ENCODE measurements at regions not wholly inside any gene's neighbourhood (a gene's known extent, or its start where the extent isn't known, plus 50 kb on each side); places are given as distances from the start of the nearest gene placed in this dataset.

DNA sequence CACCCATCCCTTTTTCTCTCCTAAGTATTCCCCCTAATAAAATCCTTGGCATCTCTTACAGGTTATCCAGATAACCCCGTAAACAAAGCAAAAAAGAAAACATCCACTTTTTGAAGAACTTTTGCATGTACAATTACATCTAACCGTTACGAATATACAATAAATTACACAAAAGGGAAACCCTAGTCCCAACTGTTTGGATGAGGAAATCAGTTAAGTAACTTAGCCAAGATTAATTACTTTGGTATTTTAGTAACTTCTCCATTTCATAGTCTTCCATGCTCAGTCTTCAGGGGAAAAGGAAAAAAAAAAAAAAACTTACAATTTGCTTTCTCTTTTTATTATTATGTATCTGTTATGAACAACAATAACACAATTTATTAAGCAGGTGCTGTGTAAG, 212.9 kb downstream of the ACTL7B start:
- no peak for DNase-seq

DNA sequence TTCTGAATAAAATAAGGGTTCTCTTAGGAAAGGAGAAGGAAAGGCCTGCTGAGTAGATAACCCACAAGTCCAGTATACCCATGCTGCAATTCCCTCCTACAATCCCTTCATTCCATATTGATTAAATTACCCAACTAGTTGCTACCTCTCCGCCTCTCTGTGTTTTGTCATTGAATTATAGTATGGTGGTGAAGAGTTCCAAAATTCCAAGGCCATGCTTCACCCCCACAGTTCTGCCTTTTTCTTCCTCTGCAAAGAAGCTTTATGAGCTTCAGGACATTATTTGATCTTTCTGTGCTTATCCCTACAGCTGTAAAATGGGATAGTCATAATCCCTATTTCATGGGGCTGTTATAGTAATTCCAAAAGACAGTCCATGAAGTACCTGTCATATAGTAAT, 215.6 kb downstream of the ACTL7B start:
- no peak for DNase-seq

DNA sequence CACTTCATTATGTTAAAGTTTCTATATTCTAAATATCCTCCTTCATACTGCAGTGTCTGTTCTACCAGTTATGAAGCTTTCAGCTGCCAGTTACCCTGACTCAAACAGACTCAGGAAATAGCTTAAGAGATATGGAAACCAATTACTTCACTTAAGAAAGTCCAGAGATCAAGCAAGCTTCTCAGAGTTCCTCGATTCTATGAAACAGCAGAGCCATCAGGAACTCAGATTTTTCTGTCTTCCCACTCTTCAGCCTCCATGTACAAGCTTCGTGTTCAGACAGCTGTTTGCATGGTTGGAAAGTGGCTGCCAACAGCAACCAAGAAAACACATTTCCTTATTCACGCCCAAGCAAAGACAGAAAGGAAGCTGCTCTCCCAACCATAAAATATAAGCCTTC, 216.1 kb downstream of the ACTL7B start:
- DNase-seq, result no peak

DNA sequence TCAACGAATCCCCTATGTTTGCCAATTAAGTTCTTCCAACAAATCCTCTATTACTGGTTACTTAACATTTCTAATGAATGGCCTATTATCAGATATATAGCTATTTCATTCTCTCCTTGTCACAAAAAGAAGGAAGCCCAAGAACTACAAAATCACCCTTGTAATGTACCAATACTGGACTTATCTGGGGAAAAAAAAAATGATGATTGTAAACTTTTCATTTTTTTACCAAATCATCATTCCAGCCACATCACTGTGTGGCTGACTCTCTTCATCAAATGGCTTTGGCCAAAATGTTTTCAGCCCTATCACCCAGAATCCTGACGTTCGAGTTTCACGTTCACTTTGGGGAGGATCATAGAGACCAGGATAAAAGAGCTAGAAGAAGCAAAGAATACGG, 216.7 kb downstream of the ACTL7B start:
- DNase-seq, result no peak

DNA sequence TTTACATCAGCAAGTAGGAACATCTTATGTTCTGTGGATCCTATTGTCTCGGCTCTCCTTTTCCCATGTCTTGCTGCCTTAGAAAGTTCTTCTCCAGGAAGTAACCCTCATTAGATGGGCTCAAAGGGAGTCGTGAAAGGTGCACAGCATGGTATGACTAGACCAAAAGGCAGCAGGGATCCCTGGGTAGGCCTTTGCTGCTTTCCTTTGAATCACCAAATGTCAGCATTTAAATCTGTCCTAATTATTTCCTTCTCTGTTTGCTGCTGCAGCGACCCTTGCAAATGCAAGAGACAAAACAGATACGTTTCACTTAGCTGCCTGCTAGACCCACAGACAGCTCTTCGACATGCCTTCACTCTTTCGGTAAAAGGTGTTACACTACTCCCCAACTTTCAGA, 218.4 kb downstream of the ACTL7B start:
- DNase-seq, result no peak

DNA sequence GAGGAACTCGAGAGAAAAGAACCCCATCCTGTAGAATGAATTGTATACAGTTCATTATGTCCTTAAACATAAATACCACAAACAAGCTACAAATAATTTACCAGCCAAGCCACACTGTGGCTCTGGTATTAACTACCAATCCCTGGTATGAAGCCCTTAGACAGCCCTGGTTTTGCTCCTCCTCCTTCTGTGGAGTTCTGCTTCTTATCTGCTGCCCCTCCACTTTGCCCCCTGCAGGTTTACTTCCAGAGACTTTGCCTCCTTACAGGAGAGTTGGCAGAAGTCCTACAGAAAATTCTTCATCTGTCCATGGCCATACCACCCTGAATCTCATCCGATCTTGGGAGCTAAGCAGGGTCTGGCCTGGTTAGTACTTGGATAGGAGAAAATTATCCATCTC, 219.8 kb downstream of the ACTL7B start:
- DNase-seq, result no peak

DNA sequence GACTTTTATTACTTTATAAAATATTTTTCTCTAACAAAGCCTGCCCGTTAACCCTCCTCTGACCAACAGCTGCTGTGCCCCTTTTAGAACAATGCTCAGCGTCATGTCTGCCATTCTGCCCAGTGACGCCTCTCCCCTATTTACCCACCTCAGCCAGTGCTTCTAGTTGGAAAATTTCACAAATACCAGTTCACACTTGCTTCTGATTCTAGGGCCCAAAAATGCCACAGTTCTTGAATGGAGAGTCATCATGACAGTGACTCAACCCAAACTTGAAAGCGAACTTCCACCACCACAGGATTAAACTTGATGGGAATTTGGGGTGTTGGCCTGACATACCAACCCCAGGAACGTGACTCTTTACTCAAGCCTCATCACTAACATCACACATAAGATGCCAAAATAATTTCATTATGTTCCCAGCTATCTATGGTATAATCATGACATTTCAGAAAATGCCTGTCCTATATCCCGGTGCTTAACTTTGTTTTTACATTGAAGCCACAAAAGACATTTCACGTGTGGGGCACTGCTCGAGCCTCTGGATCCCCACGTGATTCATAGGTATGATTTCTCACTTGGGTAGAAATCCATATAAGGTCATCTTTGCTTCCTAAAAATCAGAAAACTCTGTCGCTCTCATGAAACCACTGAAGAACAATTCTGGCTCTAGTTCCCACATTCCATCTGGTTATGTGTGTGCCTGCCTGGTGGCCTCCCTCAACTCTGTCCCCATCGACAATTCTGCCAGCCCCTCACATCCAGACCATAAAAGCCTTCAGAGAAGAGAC, 220.9 kb downstream of the ACTL7B start:
- DNase-seq, result no peak

DNA sequence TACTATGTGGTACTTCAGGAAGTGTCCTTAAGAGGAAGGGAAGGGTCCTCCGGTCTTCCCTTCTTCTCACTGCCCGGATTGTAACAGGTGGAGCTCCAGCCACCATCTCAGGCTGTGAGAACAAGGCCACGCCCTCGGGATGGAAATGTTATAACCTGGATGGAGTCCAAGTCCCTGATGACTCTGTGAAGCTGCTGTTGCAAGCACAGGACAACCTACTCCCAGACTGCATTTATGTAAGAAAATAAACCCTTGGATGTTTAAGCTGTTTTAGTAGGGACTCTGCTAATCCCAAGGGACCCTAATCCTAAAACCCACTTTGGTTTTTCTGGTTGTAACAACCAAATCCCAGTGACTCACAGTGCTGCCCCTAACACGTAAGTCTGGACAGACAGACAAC, 221.6 kb downstream of the ACTL7B start:
- no peak for DNase-seq

DNA sequence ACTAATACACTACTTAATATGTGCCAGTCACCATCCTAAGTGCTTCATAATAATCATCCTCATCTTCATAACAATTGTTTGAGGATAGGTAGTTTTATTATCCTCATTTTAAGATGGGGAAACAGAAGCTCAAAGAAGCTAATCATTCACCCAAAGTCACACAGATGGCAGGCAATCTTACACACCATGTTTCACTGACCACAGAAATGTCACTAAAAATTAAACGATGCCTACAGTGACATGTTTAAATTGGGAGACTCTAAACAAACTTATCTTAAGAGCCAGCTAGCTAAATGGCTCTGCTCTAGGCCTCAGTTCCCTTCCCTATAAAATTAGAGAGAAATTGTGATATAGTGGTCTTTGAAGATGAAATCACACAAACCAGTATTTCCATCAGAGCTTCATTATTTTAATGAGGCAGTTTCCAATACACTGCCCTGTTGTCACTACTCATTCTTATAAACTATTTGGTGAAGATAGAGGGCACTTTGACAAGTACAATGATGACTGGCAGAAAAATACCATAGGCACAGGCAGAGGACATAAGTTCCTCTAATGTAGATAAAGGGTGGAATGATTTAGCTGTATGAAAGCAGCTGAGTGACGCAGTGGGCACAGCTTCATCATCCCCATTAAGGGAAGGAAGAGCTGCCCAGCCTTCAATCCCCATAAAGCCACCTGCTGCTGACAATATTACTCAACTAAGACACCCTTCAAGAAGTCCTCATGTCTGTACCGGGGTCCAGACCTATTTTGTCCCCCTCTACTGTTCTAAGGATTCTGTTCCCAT, 224.1 kb downstream of the ACTL7B start:
- no peak for DNase-seq

DNA sequence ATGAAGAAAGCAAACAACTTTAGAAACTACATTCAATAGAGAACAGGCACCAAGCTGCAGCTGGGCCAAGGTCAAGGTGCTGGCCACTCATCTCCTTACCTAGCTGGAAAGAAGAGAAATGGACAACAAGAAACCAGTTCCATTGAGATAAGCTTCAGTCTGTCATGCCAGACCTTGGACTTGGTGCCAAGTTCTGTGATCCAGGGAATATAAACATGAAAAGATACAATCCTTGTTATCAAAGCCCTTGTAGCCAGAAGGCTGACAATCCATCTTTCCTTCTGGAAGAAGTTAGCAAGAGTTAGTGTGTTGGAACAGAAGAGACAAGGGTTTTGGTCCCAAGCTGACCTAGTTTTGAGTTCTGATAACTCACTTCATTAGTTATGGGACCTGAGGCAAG, 227.5 kb downstream of the ACTL7B start:
- DNase-seq, result no peak

DNA sequence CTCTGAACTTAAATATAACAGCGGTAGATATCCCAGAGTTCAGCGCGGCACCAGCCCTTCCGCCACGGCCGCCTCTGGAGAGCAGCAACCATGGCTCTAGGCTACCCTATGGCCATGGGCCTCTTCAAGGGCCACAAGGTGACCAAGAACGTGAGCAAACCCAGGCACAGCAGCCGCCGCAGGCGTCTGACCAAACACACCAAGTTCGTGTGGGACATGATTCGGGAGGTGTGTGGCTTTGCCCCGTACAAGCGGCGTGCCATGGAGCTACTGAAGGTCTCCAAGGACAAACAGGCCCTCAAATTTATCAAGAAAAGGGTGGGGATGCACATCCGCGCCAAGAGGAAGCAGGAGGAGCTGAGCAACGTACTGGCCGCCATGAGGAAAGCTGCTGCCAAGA, 229.0 kb downstream of the ACTL7B start:
- no peak for DNase-seq

DNA sequence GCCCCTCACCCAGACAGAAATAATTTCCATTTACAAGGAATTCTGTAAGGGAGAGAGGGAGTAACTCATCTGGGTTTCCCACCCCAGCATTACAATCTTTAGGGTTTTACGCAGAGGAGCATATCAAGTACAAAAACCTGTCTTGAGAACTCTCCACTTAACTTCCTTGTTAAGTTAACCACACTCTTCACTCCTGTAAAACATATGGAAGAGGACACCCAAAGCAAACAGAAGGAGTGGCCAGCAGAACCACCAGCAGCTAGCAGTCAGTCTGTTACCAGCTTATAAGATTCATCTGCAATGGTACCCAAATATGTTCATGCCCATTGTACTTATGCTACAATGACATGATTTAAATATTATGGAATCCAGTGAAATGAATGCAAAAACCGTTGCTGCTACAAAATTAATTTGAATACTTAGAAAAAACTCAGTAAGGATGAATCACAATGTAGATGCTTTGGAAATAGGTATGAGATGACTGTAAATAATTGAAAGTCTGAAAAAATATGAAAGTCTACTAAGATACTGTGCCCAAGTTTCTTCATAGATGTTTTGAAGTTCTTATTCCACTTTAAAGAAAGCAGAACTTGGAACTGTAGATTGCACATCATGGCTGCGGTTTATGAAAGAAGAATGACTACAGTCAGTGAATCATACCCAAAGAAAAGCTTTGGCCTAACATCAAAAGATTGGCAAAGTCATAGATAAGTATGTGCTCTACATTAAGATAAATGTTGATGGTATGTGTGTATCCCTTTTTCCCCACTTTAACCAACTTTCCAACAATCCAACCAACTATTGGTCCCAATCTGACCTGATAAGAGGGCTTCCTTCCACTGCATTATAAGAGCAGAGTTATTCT, 233.6 kb downstream of the ACTL7B start:
- no peak for DNase-seq

DNA sequence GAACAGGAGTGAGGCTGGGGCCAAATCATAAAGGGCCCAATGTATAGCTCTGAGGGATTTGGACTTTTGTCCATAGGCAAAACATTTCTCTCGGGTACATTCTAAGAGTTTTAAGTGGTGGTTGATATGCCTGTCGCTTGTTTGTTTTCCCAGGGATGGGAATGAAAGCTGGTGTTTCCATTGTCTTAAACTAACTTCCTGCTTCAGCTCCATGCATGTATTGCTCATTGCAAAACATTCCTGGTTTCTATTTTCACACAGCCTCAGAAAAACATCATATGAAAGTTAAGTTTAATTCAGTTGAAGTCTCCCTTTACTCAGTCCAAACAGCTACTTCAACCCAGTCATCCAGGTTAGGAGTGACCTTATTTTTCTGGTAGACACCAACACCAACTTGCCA, 235.0 kb downstream of the ACTL7B start:
- DNase-seq, result no peak

DNA sequence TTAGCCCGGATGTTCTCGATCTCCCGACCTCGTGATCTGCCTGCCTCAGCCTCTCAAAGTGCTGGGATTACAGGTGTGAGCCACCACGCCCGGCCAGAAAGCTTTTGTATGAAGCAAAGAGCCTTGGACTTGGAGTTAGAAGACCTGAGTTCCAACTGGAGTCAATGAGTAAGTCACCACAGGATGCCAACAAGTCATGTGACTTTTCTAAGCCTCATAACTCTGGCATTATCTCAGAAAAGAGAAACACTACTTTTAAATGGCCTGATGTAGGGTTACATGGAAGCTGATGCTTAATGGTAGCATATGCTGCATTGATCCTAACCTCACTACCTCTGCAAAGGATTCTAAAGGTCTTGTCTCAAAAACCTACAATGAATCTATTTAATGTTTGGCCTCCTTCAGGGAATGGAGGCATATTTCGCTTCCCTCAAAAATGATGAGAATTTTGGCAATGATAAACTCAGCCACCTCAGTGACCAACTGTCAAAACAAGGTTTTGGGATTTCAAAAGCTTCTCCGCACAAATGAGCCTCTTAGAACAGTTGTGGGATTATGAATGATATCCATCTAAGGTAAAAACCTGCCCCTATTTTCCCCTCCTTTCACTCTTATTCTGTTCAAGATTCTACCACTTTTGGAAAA, 236.8 kb downstream of the ACTL7B start:
- DNase-seq, result no peak

DNA sequence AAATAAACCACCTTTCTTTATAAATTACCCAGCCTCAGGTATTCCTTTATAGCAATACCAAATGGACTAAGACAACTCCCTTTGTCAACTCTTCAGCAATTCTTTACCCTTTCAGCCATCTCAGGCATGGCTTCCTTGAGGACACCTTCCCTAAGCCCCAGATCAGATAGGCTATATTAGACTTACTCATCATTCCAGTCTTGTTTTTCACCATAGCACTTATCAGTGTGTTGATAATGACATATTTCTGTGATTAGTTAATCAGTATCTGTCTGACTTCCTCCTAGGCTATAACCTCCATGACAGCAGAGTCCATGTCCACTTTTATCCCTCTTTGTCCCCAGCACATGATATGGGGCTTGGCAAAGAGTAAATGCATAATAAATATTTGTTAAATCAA, 238.1 kb downstream of the ACTL7B start:
- DNase-seq, result no peak

DNA sequence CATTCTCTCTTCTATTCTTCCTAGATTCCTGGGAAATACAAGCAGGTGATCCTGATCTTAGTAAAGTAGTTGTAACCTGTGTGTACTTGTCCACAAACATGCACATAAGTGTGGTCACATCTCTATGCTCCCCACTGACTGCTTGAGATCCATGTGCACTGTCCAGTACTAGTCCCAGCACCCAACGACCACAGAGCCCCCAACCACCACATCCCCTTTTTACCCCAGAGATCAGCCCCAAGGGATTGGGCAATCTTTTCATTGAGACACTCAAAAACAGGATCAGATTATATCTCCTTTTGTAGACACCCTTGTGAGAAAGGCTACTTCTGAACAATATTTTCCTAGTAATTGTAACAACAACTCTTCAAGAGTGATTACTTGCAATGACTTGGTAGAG, 240.6 kb downstream of the ACTL7B start:
- DNase-seq, result no peak

DNA sequence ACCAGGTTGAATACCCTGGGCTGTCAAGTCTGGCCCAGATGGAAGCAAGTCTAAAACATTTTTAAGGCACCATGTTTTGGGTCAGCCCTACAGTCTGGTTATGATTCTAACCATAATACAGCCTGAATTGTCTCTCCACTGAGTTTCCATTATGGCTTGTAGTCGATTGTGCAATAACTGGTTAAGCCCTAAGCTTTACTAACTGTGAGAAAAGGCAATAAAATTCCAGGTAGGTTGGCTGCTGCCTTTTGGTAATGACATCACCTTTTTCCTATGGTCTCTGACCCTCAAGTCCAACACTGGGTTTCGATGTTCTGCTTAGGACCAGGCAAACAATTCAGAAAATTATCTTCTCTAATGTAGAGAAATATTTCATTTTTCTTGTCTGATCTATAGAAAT, 243.3 kb downstream of the ACTL7B start:
- DNase-seq, result no peak

DNA sequence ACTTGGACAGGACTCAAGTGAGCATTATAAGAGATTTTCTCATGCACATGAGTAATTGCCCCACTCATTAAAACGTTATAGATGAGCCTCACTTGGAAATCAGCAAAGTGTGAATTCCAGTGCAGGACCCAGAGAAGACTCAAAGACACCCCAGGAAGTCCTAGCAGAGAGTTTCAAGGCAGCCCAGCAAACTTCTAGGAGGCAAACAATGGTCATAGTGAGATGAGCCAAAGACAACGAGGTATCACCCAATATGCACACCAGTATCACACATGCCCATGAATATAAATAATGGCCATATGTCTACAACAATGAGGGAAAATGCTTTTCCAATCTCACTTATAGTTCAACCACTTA, 245.9 kb downstream of the ACTL7B start:
- no peak for DNase-seq

DNA sequence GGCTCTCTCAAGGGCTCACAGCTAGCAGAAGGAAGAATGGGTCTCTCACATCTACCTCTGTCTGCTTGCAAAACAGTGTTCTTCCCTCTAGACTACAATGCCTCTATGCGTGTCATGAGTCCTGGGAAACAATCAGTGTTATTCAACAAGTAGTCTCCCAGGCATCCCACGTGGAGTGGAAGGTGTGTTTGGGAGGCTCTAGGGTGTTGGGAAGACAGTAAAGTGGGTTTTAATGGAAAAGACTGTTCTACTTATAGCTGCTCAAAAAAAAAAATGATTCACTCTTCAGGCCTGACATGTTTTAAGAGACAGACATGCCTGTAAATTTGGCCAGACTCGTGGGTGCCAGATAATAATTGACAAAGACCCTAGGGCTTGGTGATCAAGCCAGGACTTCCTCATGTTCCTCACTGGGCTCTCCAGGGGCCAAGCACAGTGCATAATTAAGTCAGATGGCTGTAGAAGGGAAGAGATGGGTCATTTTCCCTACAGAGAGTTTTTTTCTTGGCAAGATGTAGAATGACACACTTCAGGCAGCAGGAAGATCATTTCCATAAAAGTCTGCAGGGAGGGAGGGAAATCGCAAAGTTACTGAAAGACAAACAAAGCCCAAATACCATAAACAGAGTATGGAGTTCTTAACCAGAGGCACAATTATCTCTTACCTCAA, 246.4 kb downstream of the ACTL7B start:
- DNase-seq, result no peak

DNA sequence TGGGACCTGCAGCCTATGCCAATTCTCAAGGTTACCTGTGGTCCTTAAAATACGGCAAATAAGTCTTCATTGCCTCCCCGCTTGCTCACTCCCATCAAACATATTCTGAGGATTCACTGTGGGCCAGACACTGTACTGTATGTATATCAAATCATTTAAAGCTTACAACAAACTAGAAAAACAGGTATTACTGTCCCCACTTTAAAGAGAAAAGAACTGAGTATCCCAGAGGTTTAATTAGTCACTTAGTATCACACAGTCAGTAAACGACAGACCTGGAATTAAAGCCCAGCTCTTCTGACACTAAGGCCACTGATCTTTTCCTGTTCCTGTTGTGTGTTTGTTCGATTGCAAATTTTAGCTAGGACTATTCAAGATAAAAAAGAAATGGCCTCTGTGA, 248.2 kb downstream of the ACTL7B start:
- no peak for DNase-seq

DNA sequence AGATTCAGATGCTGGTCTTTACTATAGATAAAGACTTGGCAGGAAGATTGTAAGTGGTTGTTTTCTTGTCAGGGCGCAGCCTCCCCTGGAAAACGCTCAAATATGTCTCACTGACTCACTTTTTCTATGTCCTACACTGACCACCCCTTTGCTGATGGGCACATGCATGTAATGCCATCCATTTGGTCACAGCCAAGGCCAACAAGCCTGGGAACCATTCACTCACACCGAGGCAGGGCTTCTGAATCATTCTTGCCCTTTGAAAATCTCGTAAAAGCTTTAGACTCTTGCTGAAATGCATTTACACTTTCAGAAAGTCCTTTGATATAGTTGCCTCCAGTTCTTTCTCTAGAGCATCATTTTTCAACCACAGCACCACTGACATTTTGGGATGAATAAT, 249.4 kb downstream of the ACTL7B start:
- DNase-seq, result no peak

DNA sequence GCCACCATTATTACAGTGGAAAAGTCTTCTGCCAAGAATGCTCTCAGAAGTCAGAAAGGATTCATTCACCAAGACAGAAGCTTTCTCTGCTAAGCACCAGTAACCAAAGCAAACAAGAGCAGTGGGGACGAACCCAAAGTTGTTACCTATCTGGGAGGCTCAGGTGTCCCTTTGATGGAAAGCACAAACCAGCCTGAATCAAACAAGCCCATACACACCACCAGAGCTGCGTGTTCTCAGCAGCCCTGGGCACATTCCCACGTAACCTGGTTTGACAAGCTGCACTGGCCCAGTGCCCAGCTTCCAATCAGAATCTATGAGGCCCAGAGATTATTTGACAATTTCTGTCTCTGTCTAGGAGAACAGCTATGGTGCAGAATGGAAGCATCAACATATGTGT, 252.6 kb downstream of the ACTL7B start:
- no peak for DNase-seq

DNA sequence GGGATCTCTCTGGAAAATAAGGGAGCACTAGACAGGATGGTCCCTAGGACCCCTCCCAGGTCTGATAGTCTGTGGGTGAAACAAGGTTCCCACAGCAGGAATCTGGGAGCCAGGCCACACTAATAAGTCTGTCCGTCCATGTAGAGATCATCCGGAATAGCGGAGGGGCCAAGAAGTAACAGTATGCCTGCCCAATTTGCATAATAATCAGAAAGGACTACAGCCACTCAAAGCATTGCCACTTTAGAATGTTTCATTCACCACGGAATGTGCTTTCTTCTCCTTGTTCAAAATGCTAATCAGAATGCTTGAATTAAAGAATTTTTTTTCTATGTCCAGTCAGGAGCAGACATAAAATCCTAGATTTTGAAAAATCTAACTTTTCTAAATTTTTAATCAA, 254.9 kb downstream of the ACTL7B start:
- DNase-seq, result no peak

Data from NCI-H2107 (cell line).